ENCODE measurements at regions not wholly inside any gene's neighbourhood (a gene's known extent, or its start where the extent isn't known, plus 50 kb on each side); places are given as distances from the start of the nearest gene placed in this dataset.
"Not testable (repeated sequence)": the region's sequence is repeated elsewhere in the genome, so short reads cannot be mapped to it uniquely, and the experiment has no call there.

DNA sequence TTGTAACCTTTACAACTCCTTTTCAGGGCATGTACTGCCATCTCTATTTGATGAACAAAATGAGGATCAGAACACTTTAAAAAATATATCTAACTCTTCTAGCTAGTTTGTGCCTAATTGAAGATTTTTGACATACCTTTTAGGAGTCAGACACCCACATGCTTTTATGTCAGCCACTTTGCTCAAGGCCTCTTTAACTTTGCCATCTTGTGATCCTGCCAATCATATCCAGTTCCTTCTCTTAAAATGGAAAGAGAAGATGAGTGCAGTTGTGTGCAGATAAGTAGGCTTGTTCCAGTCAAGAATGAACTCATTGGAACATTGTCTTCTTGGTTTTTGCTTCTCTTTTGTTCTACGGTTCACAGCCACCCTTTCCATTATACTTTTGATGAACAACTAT, 425.6 kb upstream of the TNC start:
- no peak for DNase-seq (ENCODE audit: low spot score)

DNA sequence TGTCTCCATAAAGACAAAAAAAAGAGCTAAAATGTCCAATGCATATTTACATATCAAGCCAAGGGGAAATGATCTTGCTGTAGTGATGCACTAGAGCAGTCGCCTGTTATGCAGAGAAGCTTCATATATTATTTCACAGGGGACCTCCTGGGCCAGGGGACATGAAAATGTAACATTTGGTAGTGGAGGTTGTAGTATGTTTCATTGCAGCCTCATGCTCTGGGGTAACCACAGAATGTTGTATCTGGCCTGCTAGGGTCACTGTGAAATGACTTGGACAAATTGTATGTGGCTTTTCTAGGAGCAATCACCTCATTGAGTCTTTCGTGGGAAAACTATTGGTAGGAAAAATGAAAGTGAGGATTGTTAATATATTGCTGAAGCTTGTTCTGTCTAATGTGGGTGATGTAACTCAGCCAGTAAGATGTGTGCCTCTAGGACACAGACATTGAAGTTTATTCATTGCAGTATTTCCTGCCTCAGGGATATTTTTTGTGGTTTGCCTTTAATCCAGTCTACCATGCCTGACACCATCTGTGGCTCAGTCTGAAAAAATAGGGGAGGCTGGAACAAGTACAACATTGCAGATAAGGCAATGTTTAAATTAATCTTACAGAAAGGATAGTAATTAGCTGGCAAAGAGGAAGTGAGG, 430.8 kb upstream of the TNC start:
- no peak for DNase-seq (ENCODE audit: low spot score)

DNA sequence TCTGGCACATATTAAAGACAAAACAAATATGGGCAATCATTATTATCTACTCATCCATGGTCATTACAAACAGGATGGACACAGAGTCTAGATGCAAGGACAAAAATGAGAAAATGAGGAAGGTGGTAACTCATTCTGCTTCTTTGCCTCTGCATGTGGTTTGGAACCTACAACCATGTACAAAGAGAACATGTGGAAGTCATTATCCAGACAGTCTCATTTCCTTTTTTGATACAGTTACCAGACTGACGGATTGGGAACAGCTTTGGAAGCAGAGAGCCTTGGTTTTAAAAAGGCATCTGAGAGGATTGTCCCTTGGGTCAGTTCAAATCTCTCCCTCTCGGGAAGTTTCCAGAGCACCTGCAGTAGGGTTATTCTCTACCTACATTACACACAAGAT, 433.4 kb upstream of the TNC start:
- no peak for DNase-seq (ENCODE audit: low spot score)

DNA sequence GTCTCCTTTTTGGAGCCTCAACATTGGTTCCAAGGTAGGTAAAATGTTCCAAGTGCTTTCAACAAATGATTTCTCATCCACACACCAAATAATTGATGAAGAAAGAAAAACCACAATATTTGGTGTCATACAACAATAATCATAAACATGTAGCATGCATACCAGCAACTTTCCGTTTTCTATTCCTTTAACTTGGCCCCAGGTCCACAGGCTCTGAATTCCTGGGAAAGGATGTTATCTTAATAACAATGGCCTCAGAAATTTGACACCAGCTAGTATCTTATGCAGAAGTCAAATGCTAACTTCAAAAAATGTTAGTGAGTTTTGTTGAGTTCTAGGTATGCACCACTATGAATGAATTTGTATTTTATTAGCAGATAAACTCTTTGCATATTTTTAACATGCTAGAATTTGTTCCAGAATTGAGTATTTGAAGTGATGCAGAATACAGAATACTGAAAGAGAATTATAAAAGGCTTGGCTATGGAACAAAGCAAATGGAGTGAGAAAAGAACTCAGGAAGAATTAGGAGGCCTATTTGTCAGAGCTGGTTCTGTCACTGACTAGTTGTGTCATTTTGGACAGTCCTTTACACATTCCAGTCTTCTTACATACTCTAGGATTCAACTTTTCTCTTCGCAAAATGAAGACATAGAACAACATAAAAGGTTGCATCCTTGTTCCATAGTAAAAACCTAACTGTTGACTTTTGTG, 435.3 kb upstream of the TNC start:
- no peak for DNase-seq (ENCODE audit: low spot score)

- no peak for DNase-seq (ENCODE audit: low spot score)
These were observed 438.5 kb upstream of the TNC start for GRCh38 chr9:115556432-115556831.

DNA sequence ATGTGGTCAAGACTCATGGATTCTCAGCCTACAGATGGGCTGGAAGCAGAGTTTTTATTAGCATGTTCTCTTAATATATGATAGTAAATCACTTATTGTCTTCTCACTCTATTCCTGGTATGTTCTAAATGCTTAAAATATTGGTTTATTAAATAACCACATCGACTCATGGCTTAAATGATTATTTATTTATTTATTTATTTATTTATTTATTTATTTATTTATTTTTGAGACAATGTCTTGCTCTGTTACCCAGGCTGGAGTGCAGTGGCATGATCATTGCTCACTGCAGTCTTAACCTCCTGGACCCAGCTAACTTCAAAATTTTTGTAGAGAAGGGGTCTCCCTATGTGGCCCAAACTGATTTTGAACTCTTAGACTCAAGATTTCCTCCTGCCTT, 457.2 kb upstream of the TNC start:
- no peak for DNase-seq (ENCODE audit: low spot score)

GRCh38 chr9:115585458-115585857, 467.5 kb upstream of the TNC start:
- not testable (repeated sequence) for DNase-seq (ENCODE audit: low spot score)

GRCh38 chr9:115587310-115587709, 469.4 kb upstream of the TNC start:
- no peak for DNase-seq (ENCODE audit: low spot score)

DNA sequence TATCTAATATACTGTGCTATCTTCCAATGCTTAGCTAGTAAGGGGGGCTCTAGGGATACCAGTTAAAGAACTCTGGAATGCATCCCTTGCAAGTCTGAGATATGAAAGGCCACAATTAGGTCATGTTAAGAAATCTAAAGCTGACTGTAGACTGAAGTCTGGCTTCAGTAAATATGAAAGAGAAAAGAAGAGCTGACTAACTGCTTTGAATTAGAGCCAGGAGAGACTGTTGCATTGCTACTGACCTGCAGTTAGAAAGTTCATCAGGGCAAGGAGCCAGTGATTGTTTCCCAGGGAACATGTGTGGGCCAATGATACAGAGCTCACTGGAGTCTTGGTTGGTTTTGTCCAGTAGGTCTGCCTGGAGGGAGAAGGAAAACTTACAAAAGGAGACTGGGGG, 472.1 kb upstream of the TNC start:
- no peak for DNase-seq (ENCODE audit: low spot score)

- DNase-seq (ENCODE audit: low spot score): peak; percentile 42
These were observed 473.6 kb upstream of the TNC start for GRCh38 chr9:115591584-115591984.

DNA sequence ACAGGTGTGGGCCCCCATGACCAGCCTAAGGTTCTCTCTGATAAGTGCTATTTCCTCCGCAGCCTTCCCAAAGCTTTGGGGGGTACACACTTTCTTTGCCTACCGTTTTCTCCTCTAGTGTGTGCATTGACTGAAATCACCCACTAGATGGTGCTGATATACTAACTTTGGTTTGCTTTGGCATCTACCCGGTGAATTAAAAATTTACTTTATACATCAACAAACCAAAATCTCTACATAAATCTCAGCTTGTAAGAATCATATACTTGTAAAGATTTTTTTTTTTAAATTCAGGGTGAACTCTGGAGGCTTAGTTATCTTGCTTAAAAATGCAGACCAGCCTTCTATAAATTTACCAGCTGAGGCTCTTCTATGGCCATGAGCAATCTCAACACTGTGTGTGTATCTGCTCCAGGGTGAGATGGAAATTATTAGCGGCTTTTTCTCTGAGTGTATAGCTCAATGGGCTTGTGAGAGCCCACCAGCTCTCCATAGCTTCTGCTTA, 475.7 kb upstream of the TNC start:
- peak; percentile 35 for DNase-seq (ENCODE audit: low spot score)

GRCh38 chr9:115594557-115594956, 476.6 kb upstream of the TNC start:
- DNase-seq (ENCODE audit: low spot score): no peak

GRCh38 chr9:115596021-115596745, 478.2 kb upstream of the TNC start:
- no peak for DNase-seq (ENCODE audit: low spot score)

DNA sequence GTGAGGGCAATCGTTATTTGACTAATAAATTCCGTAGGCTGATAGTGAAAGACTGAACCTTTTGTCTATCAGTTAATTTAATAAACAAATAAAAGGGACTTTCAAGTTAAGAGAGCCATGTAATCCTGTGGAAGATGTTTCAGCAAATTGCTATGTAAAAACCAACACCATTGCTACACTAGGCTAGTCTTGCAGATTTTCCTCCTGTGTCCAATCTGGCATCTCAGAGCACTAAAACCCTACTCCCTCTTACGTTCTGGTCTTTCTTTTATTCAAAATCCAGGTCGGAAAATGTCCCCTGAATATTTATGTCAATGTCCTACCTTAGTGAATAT, 478.8 kb upstream of the TNC start:
- DNase-seq (ENCODE audit: low spot score): no peak

DNA sequence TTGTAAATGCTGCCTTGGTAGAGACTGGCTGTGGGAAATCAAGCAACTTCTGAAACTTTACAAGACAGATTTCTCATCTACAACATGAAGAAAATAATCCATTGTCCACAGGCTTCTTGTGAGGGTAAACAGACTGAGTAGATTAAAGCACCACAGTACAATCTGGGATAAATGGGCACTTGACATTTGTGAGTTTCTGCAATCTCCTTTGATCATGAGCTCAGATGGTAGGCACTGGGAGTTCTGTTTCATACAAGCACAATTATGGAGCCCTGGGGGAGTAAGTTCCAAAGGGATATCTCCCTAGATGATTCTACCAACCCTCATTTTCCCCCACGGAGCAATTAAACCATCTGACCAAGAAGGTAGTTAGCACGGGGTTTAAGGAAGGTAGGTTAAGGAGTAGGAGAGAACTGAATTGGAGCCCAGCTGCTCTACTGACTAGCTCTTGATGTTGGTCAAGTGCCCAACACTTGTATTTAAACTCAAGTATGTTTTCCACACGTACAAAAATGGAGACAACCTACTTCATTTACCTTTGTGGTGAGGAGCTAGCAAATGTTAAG, 479.5 kb upstream of the TNC start:
- no peak for DNase-seq (ENCODE audit: low spot score)

GRCh38 chr9:115598751-115599150, 480.8 kb upstream of the TNC start:
- DNase-seq (ENCODE audit: low spot score): no peak

GRCh38 chr9:115599898-115600297, 481.9 kb upstream of the TNC start:
- DNase-seq (ENCODE audit: low spot score): no peak

- no peak for DNase-seq (ENCODE audit: low spot score)
These were observed 483.5 kb upstream of the TNC start for GRCh38 chr9:115601434-115601833.

GRCh38 chr9:115604831-115605483, 487.0 kb upstream of the TNC start:
- DNase-seq (ENCODE audit: low spot score): no peak

GRCh38 chr9:115606838-115607237, 488.9 kb upstream of the TNC start:
- DNase-seq (ENCODE audit: low spot score): no peak

- DNase-seq (ENCODE audit: low spot score): no peak
These were observed 496.5 kb upstream of the TNC start for GRCh38 chr9:115614326-115614999.

- DNase-seq (ENCODE audit: low spot score): no peak
These were observed 497.0 kb upstream of the TNC start for GRCh38 chr9:115615000-115615401.
